GM23338 (cell line): ENCODE measurements at regions not wholly inside any gene's neighbourhood (a gene's known extent, or its start where the extent isn't known, plus 50 kb on each side); places are given as distances from the start of the nearest gene placed in this dataset.

Experiments
- ATAC-seq: fragments of 200-7000 bp; cut with Tn5 transposase; 3 replicates; pipeline ENCODE4 v1.9.1; 2020
- DNase-seq: peaks from one replicate; pipeline ENCODE4 v3.0.0-alpha.2; 2015; ENCODE audit warnings: low spot score
- H2AFZ ChIP-seq: fragments of 200-600 bp; sonication (generic); 2 replicates; pipeline ENCODE4 v1.8.0; 2016; ENCODE audit warnings: antibody characterized with exemption, mild to moderate bottlenecking, moderate library complexity
- H3F3A ChIP-seq: fragments of 200-600 bp; sonication (generic); replicated peaks from 2 replicates; pipeline ENCODE4 v1.8.0; 2017; ENCODE audit warnings: antibody characterized with exemption, mixed run types, low read depth
- H3K27ac ChIP-seq: fragments of 200-600 bp; sonication (generic); 2 replicates; pipeline ENCODE4 v1.6.1; 2016; ENCODE audit warnings: low read depth
- H3K27me3 ChIP-seq: fragments of 200-600 bp; sonication (generic); 2 replicates; pipeline ENCODE4 v1.8.0; 2016; ENCODE audit warnings: mild to moderate bottlenecking, mixed run types, moderate library complexity; ENCODE audit not compliant: insufficient read depth
- H3K36me3 ChIP-seq: fragments of 200-600 bp; sonication (generic); 2 replicates; pipeline ENCODE4 v1.8.0; 2016; ENCODE audit warnings: mild to moderate bottlenecking; ENCODE audit not compliant: insufficient read depth
- H3K4me1 ChIP-seq: fragments of 200-600 bp; sonication (generic); 2 replicates; pipeline ENCODE4 v1.8.0; 2016; ENCODE audit warnings: mild to moderate bottlenecking, moderate library complexity; ENCODE audit not compliant: insufficient read depth
- H3K4me2 ChIP-seq: fragments of 200-600 bp; sonication (generic); 2 replicates; pipeline ENCODE4 v1.7.1; 2017; ENCODE audit warnings: mixed run types
- H3K4me3 ChIP-seq: fragments of 200-600 bp; sonication (generic); 2 replicates; pipeline ENCODE4 v1.6.1; 2016; ENCODE audit warnings: mixed run types
- H3K79me2 ChIP-seq: fragments of 200-600 bp; sonication (generic); replicated peaks from 2 replicates; pipeline ENCODE4 v1.8.0; 2017; ENCODE audit warnings: mild to moderate bottlenecking; ENCODE audit not compliant: insufficient read depth
- H3K9me2 ChIP-seq: fragments of 200-600 bp; sonication (generic); 2 replicates; pipeline ENCODE4 v1.8.0; 2017; ENCODE audit not compliant: insufficient read depth
- H4K20me1 ChIP-seq: fragments of 200-600 bp; sonication (generic); replicated peaks from 2 replicates; pipeline ENCODE4 v1.8.0; 2017; ENCODE audit warnings: mild to moderate bottlenecking; ENCODE audit not compliant: insufficient read depth
- H3K27ac Mint-ChIP-seq: 2 replicates; pipeline ENCODE4 v1.8.0; 2020; ENCODE audit warnings: inconsistent platforms, mild to moderate bottlenecking, moderate library complexity, mixed read lengths
- H3K27me3 Mint-ChIP-seq: 3 replicates; pipeline ENCODE4 v1.8.0; 2022; ENCODE audit warnings: low read depth, mild to moderate bottlenecking, moderate library complexity, mixed read lengths, inconsistent platforms; ENCODE audit not compliant: insufficient read depth, poor library complexity
- H3K36me3 Mint-ChIP-seq: 3 replicates; pipeline ENCODE4 v1.8.0; 2021; ENCODE audit warnings: low read depth, mild to moderate bottlenecking, inconsistent platforms, moderate library complexity, mixed read lengths
- H3K4me1 Mint-ChIP-seq: 3 replicates; pipeline ENCODE4 v1.8.0; 2020; ENCODE audit warnings: mild to moderate bottlenecking, inconsistent platforms, mixed read lengths
- H3K4me3 Mint-ChIP-seq: 3 replicates; pipeline ENCODE4 v1.8.0; 2021; ENCODE audit warnings: moderate library complexity, mild to moderate bottlenecking, inconsistent platforms, mixed read lengths
- H3K9me3 Mint-ChIP-seq: 3 replicates; pipeline ENCODE4 v1.8.0; 2020; ENCODE audit warnings: moderate library complexity, mild to moderate bottlenecking, inconsistent platforms, mixed read lengths
- CREB1 ChIP-seq: fragments of 250-450 bp; sonication (Bioruptor Pico); IDR thresholded peaks from 2 replicates; pipeline ENCODE4 v1.5.0; 2020; ENCODE audit warnings: low read depth, mild to moderate bottlenecking, moderate library complexity
- CTCF ChIP-seq, 2 experiments: fragments of 200-600 bp in 1 of 2; sonication (generic) in 1 of 2; conservative IDR thresholded peaks; 2 replicates each; pipeline versions ENCODE4 v1.5.1 to v1.6.1; 2016 to 2017; ENCODE audit warnings: antibody characterized with exemption in 2 of 2, low read depth in 2 of 2, mild to moderate bottlenecking in 2 of 2, moderate library complexity in 1 of 2
- ETS1 ChIP-seq: IDR thresholded peaks from 2 replicates; pipeline ENCODE4 v1.6.1; 2016; ENCODE audit warnings: antibody characterized with exemption
- EZH2 ChIP-seq: fragments of 200-600 bp; sonication (generic); IDR thresholded peaks from one replicate; pipeline ENCODE4 v1.8.0; 2017; ENCODE audit warnings: antibody characterized with exemption, mild to moderate bottlenecking, low read depth; ENCODE audit not compliant: unreplicated experiment
- JUNB ChIP-seq: IDR thresholded peaks from one replicate; pipeline ENCODE4 v1.6.1; 2016; ENCODE audit warnings: antibody characterized with exemption; ENCODE audit not compliant: unreplicated experiment
- NANOG ChIP-seq: IDR thresholded peaks from 2 replicates; pipeline ENCODE4 v1.6.1; 2016; ENCODE audit warnings: antibody characterized with exemption, borderline replicate concordance
- POLR2AphosphoS5 ChIP-seq: IDR thresholded peaks from 2 replicates; pipeline ENCODE4 v1.6.1; 2016; ENCODE audit warnings: antibody characterized with exemption, low read depth
- STAT1 ChIP-seq: IDR thresholded peaks from one replicate; pipeline ENCODE4 v1.6.1; 2016; ENCODE audit warnings: antibody characterized with exemption; ENCODE audit not compliant: unreplicated experiment
- ZNF114 ChIP-seq: fragments of 250-450 bp; sonication (Bioruptor Pico); IDR thresholded peaks from 2 replicates; pipeline ENCODE4 v1.5.0; 2020; ENCODE audit warnings: mild to moderate bottlenecking, moderate library complexity
- ZNF331 ChIP-seq: fragments of 250-450 bp; sonication (Bioruptor Pico); IDR thresholded peaks from 2 replicates; pipeline ENCODE4 v1.5.0; 2020; ENCODE audit warnings: low read depth, mild to moderate bottlenecking, moderate library complexity
- ZNF462 ChIP-seq: fragments of 250-450 bp; sonication (Bioruptor Pico); IDR thresholded peaks from 2 replicates; pipeline ENCODE4 v1.5.0; 2020; ENCODE audit warnings: mild to moderate bottlenecking, moderate library complexity

DNA sequence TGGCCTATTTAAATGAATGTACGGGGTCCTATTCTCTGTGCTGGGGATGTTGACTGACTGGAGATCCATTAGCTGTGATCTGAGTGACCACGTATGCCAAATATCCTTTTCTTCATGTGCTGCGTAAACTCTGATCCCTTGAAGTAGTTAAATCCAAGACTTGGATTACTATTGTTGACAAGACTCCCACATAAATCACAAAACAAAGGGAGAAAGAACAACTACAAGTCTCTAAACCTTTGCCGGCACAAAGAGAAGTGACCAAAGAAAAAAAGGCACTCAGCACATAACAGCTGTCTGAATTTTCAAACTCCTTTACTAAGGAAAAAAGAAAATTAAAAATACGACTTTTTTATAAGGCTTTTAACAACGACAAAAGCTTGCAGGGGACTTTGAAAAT is 559.9 kb upstream of the CDH8 start:
- H3K4me3 ChIP-seq: no peak overlapping the region
- no peaks in the 10 kb centered on the region for H3K36me3 ChIP-seq
- ATAC-seq (no peak), DNase-seq (no peak)
- no peaks in the 10 kb centered on the region for H3F3A ChIP-seq
- H4K20me1 ChIP-seq: no peaks in the 10 kb centered on the region
- H3K27me3 ChIP-seq: no peaks in the 10 kb centered on the region
- H3K4me1 Mint-ChIP-seq: no peaks in the 10 kb centered on the region
- H3K4me2 ChIP-seq: no peak overlapping the region
- TF ChIP-seq NANOG (no peak), ZNF331 (CRISPR knock-in tag) (no peak), CREB1 (CRISPR knock-in tag) (no peak), CTCF (conservative IDR thresholded peaks at IDR 0.05; ENCODE audit: low read depth in 2 of 2) (no peak)
- no peaks in the 10 kb centered on the region for H3K27me3 Mint-ChIP-seq
- H3K79me2 ChIP-seq: no peaks in the 10 kb centered on the region
- no peaks in the 10 kb centered on the region for H3K4me1 ChIP-seq
- H2AFZ ChIP-seq: no peak overlapping the region
- no peaks in the 10 kb centered on the region for H3K9me3 Mint-ChIP-seq
- no peaks in the 10 kb centered on the region for H3K36me3 Mint-ChIP-seq
- H3K9me2 ChIP-seq: no peaks in the 10 kb centered on the region
- no peak overlapping the region for H3K27ac ChIP-seq
- H3K4me3 Mint-ChIP-seq: no peak overlapping the region
- no peak overlapping the region for H3K27ac Mint-ChIP-seq

DNA sequence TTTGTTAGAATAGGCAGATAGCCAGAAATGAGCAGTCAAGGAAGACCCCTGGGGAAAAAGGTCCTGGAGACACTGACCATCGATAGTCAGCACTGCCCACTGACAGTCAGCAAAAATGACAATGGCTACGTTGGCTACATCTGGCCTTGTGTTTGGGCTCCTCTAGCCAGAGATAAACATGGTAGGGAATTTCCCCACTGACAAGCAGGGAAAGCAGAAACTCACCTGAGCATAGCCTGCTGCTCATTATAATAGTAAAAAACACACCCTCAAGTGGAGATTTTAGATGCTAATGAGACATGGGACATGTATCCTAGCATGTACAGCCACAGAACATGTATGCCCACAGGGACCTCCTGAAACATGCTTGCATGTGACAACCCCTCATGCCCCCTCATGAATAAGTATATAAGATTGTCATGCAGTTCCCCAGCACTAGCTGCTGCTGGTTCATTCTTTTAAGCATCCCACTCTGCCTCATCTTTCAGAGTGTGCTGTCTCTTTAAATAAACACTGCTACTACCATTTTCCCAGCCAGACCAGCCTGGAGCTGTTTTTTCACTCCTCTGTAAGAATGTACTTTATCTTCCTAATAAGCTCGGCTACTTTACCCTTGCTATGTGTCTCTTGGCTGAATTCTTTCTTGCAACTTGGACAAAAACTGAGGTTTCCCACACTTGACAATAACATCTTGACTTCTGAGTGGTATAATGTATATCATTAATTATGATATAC is 550.1 kb upstream of the CDH8 start:
- H3K36me3 ChIP-seq: 0 out of 2 replicates have a peak, but pooled peaks cover 3% of the 10 kb centered on the region
- no peaks in the 10 kb centered on the region for H3K79me2 ChIP-seq
- Mint-ChIP-seq H3K9me3 (peaks cover 23% of the 10 kb centered on the region), H3K4me3 (no peak overlapping the region), H3K27me3 (no peaks in the 10 kb centered on the region), H3K27ac (no peak overlapping the region), H3K4me1 (peaks cover 6% of the 10 kb centered on the region; the same call in 2 of the 3 replicates), H3K36me3 (peaks cover 12% of the 10 kb centered on the region)
- no peaks in the 10 kb centered on the region for H3K9me2 ChIP-seq
- no peak overlapping the region for H3K4me3 ChIP-seq
- no peaks in the 10 kb centered on the region for H3K27me3 ChIP-seq
- no peak overlapping the region for H2AFZ ChIP-seq
- H4K20me1 ChIP-seq: no peaks in the 10 kb centered on the region
- H3K4me2 ChIP-seq: no peak overlapping the region
- H3K4me1 ChIP-seq: no peaks in the 10 kb centered on the region
- no peaks in the 10 kb centered on the region for H3F3A ChIP-seq
- no peak overlapping the region for H3K27ac ChIP-seq
- DNase-seq (no peak), ATAC-seq (no peak)
- TF ChIP-seq STAT1: no peak
- no peak for TF ChIP-seq ZNF331 (CRISPR knock-in tag)
- no peak for TF ChIP-seq EZH2
- TF ChIP-seq POLR2AphosphoS5: no peak
- no peak for TF ChIP-seq JUNB
- TF ChIP-seq CREB1 (CRISPR knock-in tag): no peak
- no peak for TF ChIP-seq ZNF462 (CRISPR knock-in tag)
- no peak for TF ChIP-seq ZNF114 (CRISPR knock-in tag)
- TF ChIP-seq ETS1: no peak
